NB4 (cell line): ENCODE measurements at regions not wholly inside any gene's neighbourhood (a gene's known extent, or its start where the extent isn't known, plus 50 kb on each side); places are given as distances from the start of the nearest gene placed in this dataset.

ENCODE experiments used
- TF ChIP-seq, protein P1 (sequence below): IDR thresholded peaks from 2 replicates; pipeline ENCODE4 v1.6.1; 2011; ENCODE audit warnings: low read depth, low read length
- TF ChIP-seq, protein P2 (sequence below): IDR thresholded peaks from one replicate; pipeline ENCODE4 v1.5.1; 2012; ENCODE audit warnings: low read depth, low read length

DNA sequence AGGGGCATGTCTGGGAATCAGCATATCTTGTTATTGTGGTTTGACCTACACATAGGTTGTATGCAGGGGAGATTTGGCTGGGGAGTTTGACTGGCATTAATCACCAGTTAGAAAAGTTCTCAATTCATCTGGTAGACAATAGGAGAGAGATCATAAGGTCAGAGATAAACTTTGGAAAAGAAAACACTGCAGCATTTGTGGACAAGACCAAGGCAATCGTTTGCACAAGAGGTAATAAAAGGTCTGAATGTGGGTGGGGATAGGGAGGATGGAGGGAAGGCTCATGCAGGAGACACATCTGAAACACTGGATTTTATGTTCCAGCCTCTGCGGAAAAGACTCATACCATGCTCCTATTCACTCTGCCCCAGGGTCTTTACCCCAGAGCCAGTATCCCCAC is 136.9 kb downstream of the MAIP1 start:
- TF ChIP-seq, protein P1, sequence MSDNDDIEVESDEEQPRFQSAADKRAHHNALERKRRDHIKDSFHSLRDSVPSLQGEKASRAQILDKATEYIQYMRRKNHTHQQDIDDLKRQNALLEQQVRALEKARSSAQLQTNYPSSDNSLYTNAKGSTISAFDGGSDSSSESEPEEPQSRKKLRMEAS, result no peak
- TF ChIP-seq, protein P2, sequence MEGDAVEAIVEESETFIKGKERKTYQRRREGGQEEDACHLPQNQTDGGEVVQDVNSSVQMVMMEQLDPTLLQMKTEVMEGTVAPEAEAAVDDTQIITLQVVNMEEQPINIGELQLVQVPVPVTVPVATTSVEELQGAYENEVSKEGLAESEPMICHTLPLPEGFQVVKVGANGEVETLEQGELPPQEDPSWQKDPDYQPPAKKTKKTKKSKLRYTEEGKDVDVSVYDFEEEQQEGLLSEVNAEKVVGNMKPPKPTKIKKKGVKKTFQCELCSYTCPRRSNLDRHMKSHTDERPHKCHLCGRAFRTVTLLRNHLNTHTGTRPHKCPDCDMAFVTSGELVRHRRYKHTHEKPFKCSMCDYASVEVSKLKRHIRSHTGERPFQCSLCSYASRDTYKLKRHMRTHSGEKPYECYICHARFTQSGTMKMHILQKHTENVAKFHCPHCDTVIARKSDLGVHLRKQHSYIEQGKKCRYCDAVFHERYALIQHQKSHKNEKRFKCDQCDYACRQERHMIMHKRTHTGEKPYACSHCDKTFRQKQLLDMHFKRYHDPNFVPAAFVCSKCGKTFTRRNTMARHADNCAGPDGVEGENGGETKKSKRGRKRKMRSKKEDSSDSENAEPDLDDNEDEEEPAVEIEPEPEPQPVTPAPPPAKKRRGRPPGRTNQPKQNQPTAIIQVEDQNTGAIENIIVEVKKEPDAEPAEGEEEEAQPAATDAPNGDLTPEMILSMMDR, result no peak
